ENCODE measurements at regions not wholly inside any gene's neighbourhood (a gene's known extent, or its start where the extent isn't known, plus 50 kb on each side); places are given as distances from the start of the nearest gene placed in this dataset.
"Not testable (repeated sequence)": the region's sequence is repeated elsewhere in the genome, so short reads cannot be mapped to it uniquely, and the experiment has no call there.

DNA sequence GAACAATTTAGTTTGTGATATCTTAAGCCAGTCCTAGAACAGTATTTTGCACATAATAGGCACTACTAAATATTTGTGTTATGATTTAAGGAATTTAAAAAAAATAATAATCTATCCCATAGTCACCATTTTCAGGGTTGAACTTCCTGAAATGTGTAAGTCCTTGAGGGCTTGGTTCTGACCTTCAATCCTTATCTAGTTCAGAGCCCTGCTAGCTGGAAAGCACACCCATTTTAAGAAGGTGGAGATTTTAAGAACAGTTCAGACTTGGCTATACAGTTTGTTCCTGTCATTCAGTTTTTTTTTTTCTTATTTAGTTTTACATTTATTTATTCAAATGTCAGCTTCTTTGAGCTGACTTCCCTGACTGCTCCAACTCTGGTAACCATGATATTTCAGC, 183.4 kb upstream of the MAGI2 start:
- H3K27ac ChIP-seq: no peak overlapping the region
- H3K4me3 ChIP-seq: no peak overlapping the region
- no peak for TF ChIP-seq POLR2A (IDR thresholded peaks at IDR 0.05)
- TF ChIP-seq, protein P1, sequence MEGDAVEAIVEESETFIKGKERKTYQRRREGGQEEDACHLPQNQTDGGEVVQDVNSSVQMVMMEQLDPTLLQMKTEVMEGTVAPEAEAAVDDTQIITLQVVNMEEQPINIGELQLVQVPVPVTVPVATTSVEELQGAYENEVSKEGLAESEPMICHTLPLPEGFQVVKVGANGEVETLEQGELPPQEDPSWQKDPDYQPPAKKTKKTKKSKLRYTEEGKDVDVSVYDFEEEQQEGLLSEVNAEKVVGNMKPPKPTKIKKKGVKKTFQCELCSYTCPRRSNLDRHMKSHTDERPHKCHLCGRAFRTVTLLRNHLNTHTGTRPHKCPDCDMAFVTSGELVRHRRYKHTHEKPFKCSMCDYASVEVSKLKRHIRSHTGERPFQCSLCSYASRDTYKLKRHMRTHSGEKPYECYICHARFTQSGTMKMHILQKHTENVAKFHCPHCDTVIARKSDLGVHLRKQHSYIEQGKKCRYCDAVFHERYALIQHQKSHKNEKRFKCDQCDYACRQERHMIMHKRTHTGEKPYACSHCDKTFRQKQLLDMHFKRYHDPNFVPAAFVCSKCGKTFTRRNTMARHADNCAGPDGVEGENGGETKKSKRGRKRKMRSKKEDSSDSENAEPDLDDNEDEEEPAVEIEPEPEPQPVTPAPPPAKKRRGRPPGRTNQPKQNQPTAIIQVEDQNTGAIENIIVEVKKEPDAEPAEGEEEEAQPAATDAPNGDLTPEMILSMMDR (IDR thresholded peaks at IDR 0.05): no peak
- no peaks in the 10 kb centered on the region for H3K9me3 ChIP-seq
- no peak for DNase-seq
- intact Hi-C loops (cut with DNase I): no loop called here
- H3K4me1 ChIP-seq: no peaks in the 10 kb centered on the region
- no peaks in the 10 kb centered on the region for H3K27me3 ChIP-seq
- H3K36me3 ChIP-seq: no peaks in the 10 kb centered on the region

DNA sequence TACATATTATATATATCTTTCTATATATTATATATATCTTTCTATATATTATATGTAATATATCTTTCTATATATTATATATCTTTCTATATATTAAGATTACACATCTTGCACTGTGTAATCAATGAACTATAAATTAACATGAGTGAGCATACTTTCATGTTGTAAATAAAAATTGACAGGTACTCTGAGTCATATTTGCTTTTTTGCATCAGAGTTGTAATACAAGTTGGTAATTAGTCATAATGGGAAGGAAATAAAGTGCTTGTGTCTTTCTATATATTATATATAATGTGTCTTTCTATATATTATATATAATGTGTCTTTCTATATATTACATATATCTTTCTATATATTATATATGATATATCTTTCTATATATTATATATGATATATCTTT, 172.5 kb upstream of the MAGI2 start:
- DNase-seq; H3K9me3 ChIP-seq; H3K27me3 ChIP-seq; H3K27ac ChIP-seq; H3K4me1 ChIP-seq; H3K36me3 ChIP-seq; H3K4me3 ChIP-seq; intact Hi-C loops (cut with DNase I): not testable (repeated sequence)

DNA sequence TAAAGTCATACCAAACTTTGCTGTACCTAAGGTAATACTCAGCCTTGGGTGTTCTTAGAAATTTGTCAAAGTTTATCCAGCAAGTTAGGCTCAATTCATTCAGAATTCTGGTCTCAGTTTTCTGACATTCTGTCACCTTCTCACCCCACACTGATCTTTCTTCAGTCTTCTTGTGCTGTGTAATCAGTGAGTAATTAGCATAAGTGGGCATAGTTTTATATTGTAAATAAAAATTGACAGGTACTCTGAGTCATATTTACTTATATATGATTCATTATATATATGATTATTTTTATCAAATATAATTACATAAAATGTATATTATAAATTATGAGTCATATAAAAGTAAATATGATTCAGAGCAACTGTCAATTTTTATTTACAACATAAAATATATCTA, 170.9 kb upstream of the MAGI2 start:
- H3K9me3 ChIP-seq: no peaks in the 10 kb centered on the region
- H3K27ac ChIP-seq: no peak overlapping the region
- H3K27me3 ChIP-seq: no peaks in the 10 kb centered on the region
- H3K4me3 ChIP-seq: no peak overlapping the region
- no peak for TF ChIP-seq POLR2A (IDR thresholded peaks at IDR 0.05)
- TF ChIP-seq, protein P1 (IDR thresholded peaks at IDR 0.05): no peak
- H3K36me3 ChIP-seq: no peaks in the 10 kb centered on the region
- no peaks in the 10 kb centered on the region for H3K4me1 ChIP-seq
- intact Hi-C loops (cut with DNase I): no loop called here
- DNase-seq: no peak

DNA sequence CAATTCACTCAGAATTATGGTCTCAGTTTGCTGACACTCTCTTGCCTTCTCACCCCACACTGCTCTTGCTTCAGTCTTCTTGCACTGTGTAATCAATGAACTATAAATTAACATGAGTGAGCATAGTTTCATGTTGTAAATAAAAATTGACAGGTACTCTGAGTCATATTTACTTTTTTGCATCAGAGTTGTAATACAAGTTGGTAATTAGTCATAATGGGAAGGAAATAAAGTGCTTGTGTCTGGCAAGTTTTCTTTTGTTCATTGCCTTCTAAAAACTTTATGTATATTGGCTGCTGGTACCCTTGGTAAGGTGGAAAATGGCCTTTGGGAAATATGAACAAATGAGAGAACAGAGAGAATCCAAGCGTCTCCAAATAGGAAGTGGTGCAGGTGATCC, 169.3 kb upstream of the MAGI2 start:
- intact Hi-C loops (cut with DNase I): no loop called here
- no peak for DNase-seq
- no peaks in the 10 kb centered on the region for H3K27me3 ChIP-seq
- no peaks in the 10 kb centered on the region for H3K4me1 ChIP-seq
- 71 to 72% methylated on average over 1 of the region's 1 CpG for WGBS, 2 donors
- H3K4me3 ChIP-seq: no peak overlapping the region
- TF ChIP-seq, protein P1 (IDR thresholded peaks at IDR 0.05): no peak
- TF ChIP-seq POLR2A (IDR thresholded peaks at IDR 0.05): no peak
- no peaks in the 10 kb centered on the region for H3K9me3 ChIP-seq
- no peaks in the 10 kb centered on the region for H3K36me3 ChIP-seq
- H3K27ac ChIP-seq: peak overlapping the region in 1 of 4 donors; percentile 22

DNA sequence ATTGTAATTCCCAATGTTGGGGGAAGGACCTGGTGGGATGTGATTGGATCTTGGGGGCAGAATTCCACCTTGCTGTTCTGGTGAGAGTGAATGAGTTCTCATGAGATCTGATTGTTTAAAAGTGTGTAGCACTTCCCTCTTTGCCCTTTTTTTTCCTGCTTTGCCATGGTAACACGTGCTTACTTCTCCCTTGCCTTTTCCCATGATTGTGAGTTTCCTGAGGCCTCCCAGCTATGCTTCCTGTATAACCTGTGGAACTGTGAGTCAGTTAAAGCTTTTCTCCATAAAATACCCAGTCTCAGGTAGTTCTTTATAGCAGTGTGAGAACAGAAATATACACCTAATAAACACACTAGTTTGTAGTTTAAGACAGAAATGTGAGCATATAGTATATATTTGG, 166.8 kb upstream of the MAGI2 start:
- TF ChIP-seq POLR2A (IDR thresholded peaks at IDR 0.05): no peak
- TF ChIP-seq, protein P1 (IDR thresholded peaks at IDR 0.05): no peak
- WGBS, 2 donors: 10 to 22% methylated on average over 1 of the region's 1 CpG
- H3K27ac ChIP-seq: no peak overlapping the region
- no peaks in the 10 kb centered on the region for H3K4me1 ChIP-seq
- H3K4me3 ChIP-seq: no peak overlapping the region
- no peak for DNase-seq
- H3K9me3 ChIP-seq: no peaks in the 10 kb centered on the region
- no peaks in the 10 kb centered on the region for H3K36me3 ChIP-seq
- no peaks in the 10 kb centered on the region for H3K27me3 ChIP-seq
- intact Hi-C loops (cut with DNase I): no loop called here

DNA sequence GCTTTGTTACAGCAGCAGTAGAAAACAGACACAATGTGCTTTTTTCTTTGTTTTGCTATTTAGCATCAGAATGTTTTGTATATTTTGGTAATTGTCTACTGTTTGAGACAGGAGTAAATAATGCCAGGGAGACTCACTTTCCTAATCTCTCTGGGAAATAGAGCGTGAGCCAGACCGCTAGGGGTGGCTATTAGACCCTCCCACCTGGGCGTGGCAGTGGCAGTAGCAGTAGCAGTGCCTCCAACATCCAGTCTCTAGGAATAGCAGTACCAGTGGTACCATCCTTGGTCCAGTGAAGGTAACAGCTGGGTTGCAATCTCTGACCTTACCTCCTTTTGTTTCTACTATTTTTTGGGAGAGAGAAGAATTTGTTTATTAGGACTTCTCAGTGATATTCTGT, 165.7 kb upstream of the MAGI2 start:
- Histone ChIP-seq H3K9me3 (no peaks in the 10 kb centered on the region), H3K36me3 (no peaks in the 10 kb centered on the region), H3K27me3 (no peaks in the 10 kb centered on the region), H3K27ac (no peak overlapping the region), H3K4me3 (no peak overlapping the region), H3K4me1 (no peaks in the 10 kb centered on the region)
- intact Hi-C loops (cut with DNase I): no loop called here
- TF ChIP-seq, protein P1 (IDR thresholded peaks at IDR 0.05): no peak
- no peak for TF ChIP-seq POLR2A (IDR thresholded peaks at IDR 0.05)
- no peak for DNase-seq
- 64 to 80% methylated on average over 1 to 3 of the region's 3 CpGs for WGBS, 2 donors
